ENCODE measurements at regions not wholly inside any gene's neighbourhood (a gene's known extent, or its start where the extent isn't known, plus 50 kb on each side); places are given as distances from the start of the nearest gene placed in this dataset.

DNA sequence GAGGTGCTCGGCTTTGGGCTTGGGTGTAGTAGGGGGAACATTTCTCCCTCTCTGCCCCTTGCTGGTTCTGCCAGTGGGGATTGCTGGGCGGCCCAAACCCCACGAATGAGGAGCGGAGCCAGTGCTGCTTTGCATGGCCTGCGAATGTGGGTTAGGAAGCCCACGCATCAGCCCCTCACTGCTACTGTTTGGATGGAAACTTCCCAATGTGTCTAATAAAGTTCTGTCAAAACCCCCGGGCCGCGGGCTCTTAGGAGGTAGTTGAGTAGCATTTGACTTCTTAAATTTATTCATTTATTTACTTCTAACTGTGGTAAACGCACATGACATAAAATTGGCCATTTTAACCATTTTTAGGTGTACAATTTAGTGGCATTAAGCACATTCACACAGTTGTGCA is 161.3 kb upstream of the FHL2 start:
- Histone ChIP-seq H3K36me3 (ENCODE audit: control insufficient read depth in 2 of 2, insufficient read depth in 2 of 2, low read length in 2 of 2) (no peaks in the 10 kb centered on the region), H3K9ac (ENCODE audit: low read depth in 1 of 2, low read length in 2 of 2) (no peak overlapping the region), H3K4me1 (ENCODE audit: control insufficient read depth in 2 of 2, insufficient read depth in 2 of 2, low read length in 2 of 2) (no peaks in the 10 kb centered on the region), H3K9me3 (ENCODE audit: control insufficient read depth in 2 of 2, low read length in 2 of 2) (no peaks in the 10 kb centered on the region), H3K4me3 (ENCODE audit: low read length in 2 of 2) (no peak overlapping the region), H3K27me3 (ENCODE audit: control insufficient read depth in 2 of 2, insufficient read depth in 2 of 2, low read length in 2 of 2) (peaks cover 2 to 3% of the 10 kb centered on the region in 2 donors), H3K27ac (ENCODE audit: low read depth in 2 of 2, low read length in 2 of 2) (no peak overlapping the region)

GRCh38 chr2:105557021-105557920 is 158.4 kb upstream of the FHL2 start:
- H3K27me3 ChIP-seq (ENCODE audit: control insufficient read depth in 2 of 2, insufficient read depth in 2 of 2, low read length in 2 of 2) = peaks cover 2 to 3% of the 10 kb centered on the region in 2 donors
- no peaks in the 10 kb centered on the region for H3K36me3 ChIP-seq (ENCODE audit: control insufficient read depth in 2 of 2, insufficient read depth in 2 of 2, low read length in 2 of 2)
- H3K4me3 ChIP-seq (ENCODE audit: low read length in 2 of 2) = no peak overlapping the region
- H3K4me1 ChIP-seq (ENCODE audit: control insufficient read depth in 2 of 2, insufficient read depth in 2 of 2, low read length in 2 of 2) = no peaks in the 10 kb centered on the region
- H3K9me3 ChIP-seq (ENCODE audit: control insufficient read depth in 2 of 2, low read length in 2 of 2) = no peaks in the 10 kb centered on the region
- H3K27ac ChIP-seq (ENCODE audit: low read depth in 2 of 2, low read length in 2 of 2) = no peak overlapping the region
- H3K9ac ChIP-seq (ENCODE audit: low read depth in 1 of 2, low read length in 2 of 2) = no peak overlapping the region

DNA sequence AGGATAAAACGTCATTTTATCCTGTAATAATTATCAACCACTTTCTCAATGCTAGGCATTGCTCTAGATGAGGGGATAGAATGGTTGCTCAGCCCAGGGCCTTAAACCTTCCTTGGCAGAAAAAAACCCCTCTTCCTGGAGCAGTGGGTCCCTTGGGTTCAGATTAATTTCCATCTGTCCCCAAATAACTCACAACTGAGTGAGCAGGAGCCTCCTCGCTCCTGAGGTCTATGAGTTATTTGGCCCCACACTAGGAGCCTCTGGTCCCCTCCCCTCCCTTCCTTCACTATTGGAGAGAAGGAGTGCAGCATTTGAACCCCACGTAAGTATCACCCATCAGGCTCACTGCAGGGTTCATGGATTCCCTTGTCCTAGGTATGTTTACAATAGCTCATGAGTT is 157.5 kb upstream of the FHL2 start:
- Histone ChIP-seq H3K9me3 (ENCODE audit: control insufficient read depth in 2 of 2, low read length in 2 of 2) (no peaks in the 10 kb centered on the region), H3K27me3 (ENCODE audit: control insufficient read depth in 2 of 2, insufficient read depth in 2 of 2, low read length in 2 of 2) (peaks cover 2 to 3% of the 10 kb centered on the region in 2 donors), H3K36me3 (ENCODE audit: control insufficient read depth in 2 of 2, insufficient read depth in 2 of 2, low read length in 2 of 2) (no peaks in the 10 kb centered on the region), H3K4me1 (ENCODE audit: control insufficient read depth in 2 of 2, insufficient read depth in 2 of 2, low read length in 2 of 2) (no peaks in the 10 kb centered on the region), H3K27ac (ENCODE audit: low read depth in 2 of 2, low read length in 2 of 2) (no peak overlapping the region), H3K4me3 (ENCODE audit: low read length in 2 of 2) (no peak overlapping the region), H3K9ac (ENCODE audit: low read depth in 1 of 2, low read length in 2 of 2) (no peak overlapping the region)

DNA sequence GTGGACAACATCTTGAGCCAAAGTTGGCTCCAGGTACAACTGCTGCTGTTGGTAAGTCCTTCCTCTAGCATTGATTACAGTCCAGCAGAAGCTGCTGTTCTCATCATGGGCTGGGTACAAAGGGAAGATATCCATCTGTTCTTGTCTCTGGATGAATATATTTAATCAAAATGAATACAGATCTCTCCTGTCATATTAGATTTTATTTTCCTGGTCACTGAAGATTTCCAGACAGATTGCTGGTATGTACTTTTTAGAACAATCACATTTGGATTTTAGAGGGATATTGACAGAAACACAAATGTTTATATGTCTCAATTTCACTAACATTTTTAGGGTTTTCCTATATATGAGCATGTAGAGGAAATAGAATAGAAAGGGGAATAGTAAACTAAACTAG is 155.4 kb upstream of the FHL2 start:
- Histone ChIP-seq H3K27ac (ENCODE audit: low read depth in 2 of 2, low read length in 2 of 2) (no peak overlapping the region), H3K36me3 (ENCODE audit: control insufficient read depth in 2 of 2, insufficient read depth in 2 of 2, low read length in 2 of 2) (no peaks in the 10 kb centered on the region), H3K4me1 (ENCODE audit: control insufficient read depth in 2 of 2, insufficient read depth in 2 of 2, low read length in 2 of 2) (no peaks in the 10 kb centered on the region), H3K9ac (ENCODE audit: low read depth in 1 of 2, low read length in 2 of 2) (no peak overlapping the region), H3K9me3 (ENCODE audit: control insufficient read depth in 2 of 2, low read length in 2 of 2) (no peaks in the 10 kb centered on the region), H3K27me3 (ENCODE audit: control insufficient read depth in 2 of 2, insufficient read depth in 2 of 2, low read length in 2 of 2) (peaks cover 2 to 3% of the 10 kb centered on the region in 2 donors), H3K4me3 (ENCODE audit: low read length in 2 of 2) (no peak overlapping the region)

DNA sequence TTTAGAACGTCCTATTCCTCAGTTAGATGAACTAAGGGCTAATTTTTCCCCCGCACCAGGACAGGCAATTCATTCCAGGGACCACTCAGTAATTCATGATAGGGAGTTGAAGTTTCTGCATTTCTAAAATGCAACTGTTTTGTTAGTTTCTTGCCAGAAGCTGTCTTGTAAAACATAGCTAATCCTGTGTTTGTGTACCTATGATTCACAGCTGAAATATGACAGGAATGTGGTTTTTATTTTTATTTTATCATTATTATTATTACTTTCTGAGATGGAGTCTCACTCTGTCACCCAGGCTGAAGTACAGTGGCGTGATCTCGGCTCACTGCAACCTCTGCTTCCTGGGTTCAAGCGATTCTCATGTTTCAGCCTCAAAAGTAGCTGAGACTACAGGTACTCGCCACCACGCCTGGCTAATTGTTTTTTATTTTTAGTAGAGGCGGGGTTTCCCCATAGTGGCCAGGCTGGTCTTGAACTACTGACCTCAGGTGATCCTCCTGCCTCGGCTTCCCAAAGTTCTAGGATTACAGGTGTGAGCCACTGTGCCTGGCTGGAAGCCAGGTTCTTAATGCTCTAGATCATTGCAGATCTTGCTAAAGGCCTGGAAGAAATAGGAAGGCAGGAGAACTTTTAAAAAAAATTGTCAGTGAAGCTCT is 154.8 kb upstream of the FHL2 start:
- no peaks in the 10 kb centered on the region for H3K4me1 ChIP-seq (ENCODE audit: control insufficient read depth in 2 of 2, insufficient read depth in 2 of 2, low read length in 2 of 2)
- no peaks in the 10 kb centered on the region for H3K36me3 ChIP-seq (ENCODE audit: control insufficient read depth in 2 of 2, insufficient read depth in 2 of 2, low read length in 2 of 2)
- H3K27me3 ChIP-seq (ENCODE audit: control insufficient read depth in 2 of 2, insufficient read depth in 2 of 2, low read length in 2 of 2) = peaks cover 0 to 3% of the 10 kb centered on the region in 2 donors
- no peak overlapping the region for H3K27ac ChIP-seq (ENCODE audit: low read depth in 2 of 2, low read length in 2 of 2)
- H3K9me3 ChIP-seq (ENCODE audit: control insufficient read depth in 2 of 2, low read length in 2 of 2) = no peaks in the 10 kb centered on the region
- no peak overlapping the region for H3K4me3 ChIP-seq (ENCODE audit: low read length in 2 of 2)
- no peak overlapping the region for H3K9ac ChIP-seq (ENCODE audit: low read depth in 1 of 2, low read length in 2 of 2)

- H3K9me3 ChIP-seq (ENCODE audit: control insufficient read depth in 2 of 2, low read length in 2 of 2) = no peaks in the 10 kb centered on the region
- H3K4me1 ChIP-seq (ENCODE audit: control insufficient read depth in 2 of 2, insufficient read depth in 2 of 2, low read length in 2 of 2) = no peaks in the 10 kb centered on the region
- no peak overlapping the region for H3K9ac ChIP-seq (ENCODE audit: low read depth in 1 of 2, low read length in 2 of 2)
- H3K27ac ChIP-seq (ENCODE audit: low read depth in 2 of 2, low read length in 2 of 2) = no peak overlapping the region
- H3K27me3 ChIP-seq (ENCODE audit: control insufficient read depth in 2 of 2, insufficient read depth in 2 of 2, low read length in 2 of 2) = peaks cover 3 to 7% of the 10 kb centered on the region in 2 donors
- no peak overlapping the region for H3K4me3 ChIP-seq (ENCODE audit: low read length in 2 of 2)
- H3K36me3 ChIP-seq (ENCODE audit: control insufficient read depth in 2 of 2, insufficient read depth in 2 of 2, low read length in 2 of 2) = no peaks in the 10 kb centered on the region
These were observed 147.8 kb upstream of the FHL2 start for GRCh38 chr2:105546628-105546974.

DNA sequence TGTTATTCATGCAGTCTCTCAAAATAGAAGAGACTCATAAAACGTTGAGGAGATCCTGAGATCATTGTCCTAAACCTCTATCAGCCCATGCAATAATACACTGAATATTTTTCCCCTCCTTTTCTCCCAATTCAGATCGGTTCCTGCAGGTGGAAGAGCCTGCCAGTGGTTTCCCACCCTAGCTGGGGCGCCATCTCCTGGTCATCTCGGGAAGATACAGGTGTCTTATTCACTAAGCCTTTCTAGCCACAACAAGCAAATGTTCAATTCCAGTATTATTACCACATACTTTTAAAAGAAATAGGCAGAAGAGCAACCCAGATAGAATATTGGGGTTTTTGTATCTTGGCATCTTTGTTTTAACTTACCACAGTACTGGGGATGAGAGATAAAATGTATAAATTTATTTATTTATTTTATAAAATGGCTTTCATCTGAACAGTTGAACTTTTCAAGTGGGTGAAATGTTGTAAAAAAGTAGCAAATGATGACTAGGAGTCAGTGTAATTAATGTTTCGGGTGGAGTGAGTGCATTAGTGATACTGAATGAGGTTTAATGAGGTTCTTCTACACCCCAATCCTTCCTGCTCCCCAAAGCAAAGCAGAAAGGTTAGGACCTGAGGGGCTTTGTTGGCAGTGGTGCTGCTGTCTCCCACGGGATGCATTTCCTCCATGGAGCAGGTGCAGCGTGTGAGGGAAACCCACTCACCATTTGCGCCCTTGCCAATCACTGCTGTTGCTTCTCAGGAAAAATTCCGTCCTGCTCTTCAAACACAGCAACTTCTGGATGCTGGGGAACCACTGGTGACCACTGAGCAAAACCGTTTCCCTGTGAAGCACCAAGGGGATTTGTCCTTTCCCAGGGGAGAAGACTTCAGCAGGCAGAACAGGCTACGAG is 147.1 kb upstream of the FHL2 start:
- Histone ChIP-seq H3K36me3 (ENCODE audit: control insufficient read depth in 2 of 2, insufficient read depth in 2 of 2, low read length in 2 of 2) (no peaks in the 10 kb centered on the region), H3K9me3 (ENCODE audit: control insufficient read depth in 2 of 2, low read length in 2 of 2) (no peaks in the 10 kb centered on the region), H3K4me3 (ENCODE audit: low read length in 2 of 2) (no peak overlapping the region), H3K4me1 (ENCODE audit: control insufficient read depth in 2 of 2, insufficient read depth in 2 of 2, low read length in 2 of 2) (no peaks in the 10 kb centered on the region), H3K27me3 (ENCODE audit: control insufficient read depth in 2 of 2, insufficient read depth in 2 of 2, low read length in 2 of 2) (peaks cover 3 to 7% of the 10 kb centered on the region in 2 donors), H3K27ac (ENCODE audit: low read depth in 2 of 2, low read length in 2 of 2) (no peak overlapping the region), H3K9ac (ENCODE audit: low read depth in 1 of 2, low read length in 2 of 2) (no peak overlapping the region)

GRCh38 chr2:105544591-105545377 is 145.9 kb upstream of the FHL2 start:
- Histone ChIP-seq H3K36me3 (ENCODE audit: control insufficient read depth in 2 of 2, insufficient read depth in 2 of 2, low read length in 2 of 2) (no peaks in the 10 kb centered on the region), H3K27ac (ENCODE audit: low read depth in 2 of 2, low read length in 2 of 2) (no peak overlapping the region), H3K9ac (ENCODE audit: low read depth in 1 of 2, low read length in 2 of 2) (no peak overlapping the region), H3K9me3 (ENCODE audit: control insufficient read depth in 2 of 2, low read length in 2 of 2) (no peaks in the 10 kb centered on the region), H3K4me3 (ENCODE audit: low read length in 2 of 2) (no peak overlapping the region), H3K27me3 (ENCODE audit: control insufficient read depth in 2 of 2, insufficient read depth in 2 of 2, low read length in 2 of 2) (peaks cover 3 to 7% of the 10 kb centered on the region in 2 donors), H3K4me1 (ENCODE audit: control insufficient read depth in 2 of 2, insufficient read depth in 2 of 2, low read length in 2 of 2) (no peaks in the 10 kb centered on the region)

GRCh38 chr2:105541189-105542050 is 142.6 kb upstream of the FHL2 start:
- H3K9me3 ChIP-seq (ENCODE audit: control insufficient read depth in 2 of 2, low read length in 2 of 2) = no peaks in the 10 kb centered on the region
- H3K27ac ChIP-seq (ENCODE audit: low read depth in 2 of 2, low read length in 2 of 2) = no peak overlapping the region
- H3K36me3 ChIP-seq (ENCODE audit: control insufficient read depth in 2 of 2, insufficient read depth in 2 of 2, low read length in 2 of 2) = no peaks in the 10 kb centered on the region
- peaks cover 0 to 4% of the 10 kb centered on the region in 2 donors for H3K27me3 ChIP-seq (ENCODE audit: control insufficient read depth in 2 of 2, insufficient read depth in 2 of 2, low read length in 2 of 2)
- H3K4me3 ChIP-seq (ENCODE audit: low read length in 2 of 2) = no peak overlapping the region
- no peak overlapping the region for H3K9ac ChIP-seq (ENCODE audit: low read depth in 1 of 2, low read length in 2 of 2)
- H3K4me1 ChIP-seq (ENCODE audit: control insufficient read depth in 2 of 2, insufficient read depth in 2 of 2, low read length in 2 of 2) = no peaks in the 10 kb centered on the region

Measured in mucosa of rectum (tissue), 2 donors.